ENCODE measurements at regions not wholly inside any gene's neighbourhood (a gene's known extent, or its start where the extent isn't known, plus 50 kb on each side); places are given as distances from the start of the nearest gene placed in this dataset.

- H3K18ac ChIP-seq (ENCODE audit: low read depth, low read length), result no peak overlapping the region
- H3K27ac ChIP-seq (ENCODE audit: insufficient read depth, low read length), result no peak overlapping the region
- H3K4me3 ChIP-seq (ENCODE audit: insufficient read depth, low read depth, low read length), result no peak overlapping the region
- H2BK15ac ChIP-seq (ENCODE audit: low read depth, low read length), result no peak overlapping the region
- H3K9me3 ChIP-seq (ENCODE audit: control insufficient read depth, insufficient read depth, low read length), result no peaks in the 10 kb centered on the region
- no peak overlapping the region for H3K4ac ChIP-seq (ENCODE audit: low read depth, low read length)
- no peak overlapping the region for H2BK20ac ChIP-seq (ENCODE audit: low read depth, low read length)
- in situ Hi-C loops (cut with MboI; ENCODE audit: low sequenced_read_pairs) (no loop called here), intact Hi-C loops (cut with micrococcal nuclease) (no loop called here), dilution Hi-C loops (cut with HindIII; ENCODE audit: low sequenced_read_pairs, unreplicated experiment) (no loop called here)
- BruUV-seq (replicated peaks), result no TSS peak
- no peak overlapping the region for H4K8ac ChIP-seq (ENCODE audit: low read depth in 2 of 2, low read length in 2 of 2)
- no peak overlapping the region for H3K23ac ChIP-seq (ENCODE audit: low read depth, low read length)
- DNase-seq (no peak), ATAC-seq (ENCODE audit: low read depth) (no peak)
- no peak overlapping the region for H3K56ac ChIP-seq (ENCODE audit: extremely low read depth, insufficient read depth, low read length)
- no peak overlapping the region for H3K14ac ChIP-seq (replicated peaks; ENCODE audit: low read depth, low read length)
- H3K79me1 ChIP-seq (ENCODE audit: low read depth in 1 of 2, low read length in 2 of 2), result no peaks in the 10 kb centered on the region
- ChIA-PET POLR2A (ENCODE audit: unreplicated experiment) (no interaction called here), CTCF (no interaction called here)
- H3K27me3 ChIP-seq (ENCODE audit: control insufficient read depth, insufficient read depth, low read length), result no peaks in the 10 kb centered on the region
- no peak overlapping the region for H2AK5ac ChIP-seq (ENCODE audit: low read depth, low read length)
- H3K4me2 ChIP-seq (ENCODE audit: low read depth, low read length), result no peak overlapping the region
- no peak overlapping the region for H2AFZ ChIP-seq (replicated peaks; ENCODE audit: low read length, poor library complexity)
- H3K9me1 ChIP-seq (ENCODE audit: insufficient read depth, low read length), result no peaks in the 10 kb centered on the region
- H4K91ac ChIP-seq (ENCODE audit: insufficient read depth, low read depth, low read length), result no peak overlapping the region
- no peaks in the 10 kb centered on the region for H3K4me1 ChIP-seq (ENCODE audit: control insufficient read depth, insufficient read depth, low read length)
- H2AK9ac ChIP-seq (replicated peaks; ENCODE audit: low read depth, low read length, poor library complexity), result no peak overlapping the region
- H4K20me1 ChIP-seq (ENCODE audit: insufficient read depth, low read length), result no peaks in the 10 kb centered on the region
- no peaks in the 10 kb centered on the region for H3K36me3 ChIP-seq (ENCODE audit: control insufficient read depth, insufficient read depth, low read length)
- TF ChIP-seq ELK1 (IDR thresholded peaks at IDR 0.05; ENCODE audit: borderline replicate concordance, low read depth, low read length) (no peak), CEBPB (IDR thresholded peaks at IDR 0.05; ENCODE audit: low read depth, low read length) (no peak), RCOR1 (IDR thresholded peaks at IDR 0.05; ENCODE audit: insufficient replicate concordance, low read length) (no peak), MXI1 (IDR thresholded peaks at IDR 0.05; ENCODE audit: borderline replicate concordance, low read depth, low read length) (no peak), CTCF (conservative IDR thresholded peaks at IDR 0.05; ENCODE audit: low read depth, low read length) (no peak), RFX5 (IDR thresholded peaks at IDR 0.05; ENCODE audit: low read depth, low read length) (no peak), CHD1 (IDR thresholded peaks at IDR 0.05; ENCODE audit: low read depth, low read length) (no peak), MAZ (IDR thresholded peaks at IDR 0.05; ENCODE audit: borderline replicate concordance, low read depth, low read length) (no peak), BHLHE40 (IDR thresholded peaks at IDR 0.05; ENCODE audit: low read depth, low read length) (no peak), RAD21 (IDR thresholded peaks at IDR 0.05; ENCODE audit: low read length) (no peak), SMC3 (IDR thresholded peaks at IDR 0.05; ENCODE audit: low read depth, low read length) (no peak), NFE2L2 (IDR thresholded peaks at IDR 0.05; ENCODE audit: low read depth, low read length) (no peak), MAFK (IDR thresholded peaks at IDR 0.05; ENCODE audit: low read depth, low read length) (no peak), POLR2A (IDR thresholded peaks at IDR 0.05; ENCODE audit: low read depth, low read length) (no peak), USF2 (IDR thresholded peaks at IDR 0.05; ENCODE audit: low read depth, low read length) (no peak), FOS (IDR thresholded peaks at IDR 0.05; ENCODE audit: low read depth, low read length) (no peak)
- WGBS, 2 experiments (ENCODE audit: extremely low coverage in 2 of 2, insufficient read length in 1 of 2), result no CpG with 5 or more reads among the region's 2 CpGs
- no peak overlapping the region for H2BK5ac ChIP-seq (ENCODE audit: low read depth, low read length, poor library complexity, severe bottlenecking)
- H2BK120ac ChIP-seq (ENCODE audit: low read depth, low read length), result no peak overlapping the region
- no peak overlapping the region for H3K9ac ChIP-seq (ENCODE audit: low read depth, low read length)
- H4K5ac ChIP-seq (ENCODE audit: low read depth, low read length), result no peak overlapping the region
Observed at GRCh38 chr4:133777661-133778060, 423.9 kb downstream of the PABPC4L start.

Measured in IMR-90 (cell line).